Activated CD8-positive, alpha-beta T cell treated with anti-CD3 and anti-CD28 coated beads for 36 hours (primary cell): ENCODE measurements at regions not wholly inside any gene's neighbourhood (a gene's known extent, or its start where the extent isn't known, plus 50 kb on each side); places are given as distances from the start of the nearest gene placed in this dataset.

Experiments
- ATAC-seq: fragments of 200-7000 bp; cut with Tn5 transposase; one replicate; pipeline ENCODE4 v1.10.0; 2021; ENCODE audit warnings: mild to moderate bottlenecking, moderate library complexity
- CTCF ChIA-PET: fragments of 350-600 bp; sonication (Branson Sonifier 250); formaldehyde crosslinking; loops from one replicate; lab custom pipeline; 2021; ENCODE audit warnings: antibody characterized with exemption; lab: Charles Lee
- POLR2A ChIA-PET: fragments of 350-600 bp; sonication (Branson Sonifier 250); formaldehyde crosslinking; loops from one replicate; lab custom pipeline; 2021; ENCODE audit warnings: antibody characterized with exemption; lab: Charles Lee
- DNase-seq: peaks from one replicate; pipeline ENCODE4 v3.0.0-alpha.2; 2020
- H3K27ac Mint-ChIP-seq: one replicate; pipeline ENCODE4 v1.8.0; 2021; ENCODE audit warnings: mild to moderate bottlenecking, mixed read lengths
- H3K27me3 Mint-ChIP-seq: one replicate; pipeline ENCODE4 v1.8.0; 2021; ENCODE audit warnings: mixed read lengths
- H3K36me3 Mint-ChIP-seq: one replicate; pipeline ENCODE4 v1.8.0; 2021; ENCODE audit warnings: low read depth, mixed read lengths
- H3K4me1 Mint-ChIP-seq: one replicate; pipeline ENCODE4 v1.8.0; 2021; ENCODE audit warnings: low read depth, mixed read lengths
- H3K4me3 Mint-ChIP-seq: one replicate; pipeline ENCODE4 v1.8.0; 2021; ENCODE audit warnings: mild to moderate bottlenecking, moderate library complexity, mixed read lengths
- H3K9me3 Mint-ChIP-seq: one replicate; pipeline ENCODE4 v1.8.0; 2021; ENCODE audit warnings: mixed read lengths
- CTCF ChIP-seq: fragments of 200-600 bp; IDR thresholded peaks from one replicate; pipeline ENCODE4 v1.8.0; 2022; ENCODE audit warnings: antibody characterized with exemption, mild to moderate bottlenecking
- intact Hi-C: fragments of 100-400 bp; cut with micrococcal nuclease; formaldehyde crosslinking; loops from one replicate; pipeline ENCODE4 v1.10.0; 2022

- Mint-ChIP-seq H3K4me3 (no peak overlapping the region), H3K9me3 (no peaks in the 10 kb centered on the region), H3K27ac (no peak overlapping the region), H3K4me1 (peaks cover 18% of the 10 kb centered on the region), H3K27me3 (no peaks in the 10 kb centered on the region), H3K36me3 (no peaks in the 10 kb centered on the region)
- peak; percentile 14 for TF ChIP-seq CTCF
- DNase-seq (peak; percentile 14), ATAC-seq (no peak)
- intact Hi-C loops = no loop called here
- CTCF ChIA-PET = interaction anchor here (1.0 kb wide), 1 partner anchor 22 kb away, joined by 3 read pairs; no protein-coding TSS in a partner anchor
- POLR2A ChIA-PET = interaction anchor here (0.6 to 1.8 kb wide), 2 partner anchors 10 to 491 kb away, joined by 4 read pairs; no protein-coding TSS in a partner anchor
Observed at GRCh38 chr3:16808393-16809107, 76.2 kb upstream of the PLCL2 start.

- TF ChIP-seq CTCF = no peak
- Mint-ChIP-seq H3K4me3 (no peak overlapping the region), H3K27me3 (no peaks in the 10 kb centered on the region), H3K36me3 (no peaks in the 10 kb centered on the region), H3K4me1 (peaks cover 18% of the 10 kb centered on the region), H3K27ac (no peak overlapping the region), H3K9me3 (no peaks in the 10 kb centered on the region)
- ChIA-PET POLR2A (interaction anchor here (0.7 to 1.8 kb wide), 2 partner anchors 10 to 12 kb away, joined by 3 to 4 read pairs; no protein-coding TSS in a partner anchor), CTCF (interaction anchor here (0.8 to 1.2 kb wide), 3 partner anchors 11 to 413 kb away, joined by 3 to 5 read pairs (median 4); no protein-coding TSS in a partner anchor)
- ATAC-seq (no peak), DNase-seq (no peak)
- intact Hi-C loops = no loop called here
Observed at GRCh38 chr3:16809482-16809881, 75.3 kb upstream of the PLCL2 start.

DNA sequence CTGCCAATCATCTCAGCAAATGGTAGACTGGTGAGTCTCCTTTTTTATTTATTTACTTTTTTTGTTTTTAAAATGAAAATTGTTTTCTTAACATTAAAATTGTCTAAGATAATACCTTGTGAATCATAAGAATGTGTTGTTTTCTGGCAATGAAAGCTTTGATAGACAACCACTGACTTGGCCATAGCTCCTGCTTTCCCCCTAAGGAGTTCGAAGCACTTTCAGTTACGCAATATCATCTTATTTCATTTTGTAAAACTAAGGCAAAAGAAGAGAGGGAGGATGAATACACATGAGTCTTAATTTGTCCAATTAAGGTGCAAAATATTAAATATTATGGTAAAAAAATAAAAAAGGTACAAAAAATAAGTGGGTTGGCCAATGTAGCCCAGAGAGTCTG is 74.8 kb upstream of the PLCL2 start:
- Mint-ChIP-seq H3K36me3 (no peaks in the 10 kb centered on the region), H3K4me3 (no peak overlapping the region), H3K27ac (no peak overlapping the region), H3K27me3 (no peaks in the 10 kb centered on the region), H3K9me3 (no peaks in the 10 kb centered on the region), H3K4me1 (peaks cover 18% of the 10 kb centered on the region)
- POLR2A ChIA-PET = interaction anchor here (0.7 kb wide), 1 partner anchor 12 kb away, joined by 3 read pairs; no protein-coding TSS in a partner anchor
- intact Hi-C loops = no loop called here
- DNase-seq (no peak), ATAC-seq (no peak)
- CTCF ChIA-PET = interaction anchor here (0.8 to 2.0 kb wide), 4 partner anchors 10 to 413 kb away, joined by 3 to 5 read pairs (median 4); no protein-coding TSS in a partner anchor
- no peak for TF ChIP-seq CTCF

DNA sequence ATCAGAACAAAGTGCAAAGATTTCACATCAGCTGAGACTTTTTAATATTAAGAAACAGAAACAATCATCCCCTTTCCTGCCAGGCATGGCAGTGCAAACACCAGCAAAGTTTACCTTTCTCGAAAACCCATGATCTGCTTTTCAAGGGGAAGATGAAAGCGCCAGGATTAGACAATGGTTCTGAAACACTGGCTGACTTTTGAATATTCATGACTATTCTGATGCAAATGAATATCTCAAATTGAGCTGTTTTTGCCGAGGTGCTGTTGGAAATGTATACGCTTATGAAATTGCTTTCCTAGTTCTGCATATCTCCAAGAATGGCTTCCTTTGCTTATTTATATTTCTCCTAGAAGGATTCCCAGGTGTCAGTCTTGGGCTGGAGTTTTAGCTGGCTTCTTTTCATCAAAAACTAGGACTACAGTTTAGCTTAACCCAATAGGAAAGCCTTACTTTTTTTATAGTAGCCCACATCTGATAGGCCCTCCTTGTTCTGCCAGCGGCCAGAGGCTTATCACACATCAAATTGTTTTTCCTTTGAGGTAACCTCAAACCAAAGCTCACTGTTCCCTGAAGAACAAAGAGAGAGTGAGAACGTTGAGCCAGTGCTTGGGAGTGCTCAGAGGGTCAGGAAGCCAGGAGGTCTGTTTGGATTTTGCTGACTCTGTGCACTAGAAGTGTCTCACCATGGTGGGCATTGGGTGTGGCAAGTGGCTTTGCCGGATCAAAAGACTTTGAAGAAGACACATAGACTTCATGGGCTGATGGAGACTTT is 74.0 kb upstream of the PLCL2 start:
- no peaks in the 10 kb centered on the region for H3K27me3 Mint-ChIP-seq
- ChIA-PET POLR2A (no interaction called here), CTCF (interaction anchor here (1.2 to 2.0 kb wide), 2 partner anchors 12 to 18 kb away, joined by 5 read pairs; no protein-coding TSS in a partner anchor)
- intact Hi-C loops = no loop called here
- no peaks in the 10 kb centered on the region for H3K9me3 Mint-ChIP-seq
- no peaks in the 10 kb centered on the region for H3K36me3 Mint-ChIP-seq
- ATAC-seq = no peak
- no peak for DNase-seq
- H3K4me3 Mint-ChIP-seq = no peak overlapping the region
- peaks cover 18% of the 10 kb centered on the region for H3K4me1 Mint-ChIP-seq
- H3K27ac Mint-ChIP-seq = no peak overlapping the region
- no peak for TF ChIP-seq CTCF
